DMS53 (cell line): ENCODE measurements at regions not wholly inside any gene's neighbourhood (a gene's known extent, or its start where the extent isn't known, plus 50 kb on each side); places are given as distances from the start of the nearest gene placed in this dataset.
"Not testable (repeated sequence)": the region's sequence is repeated elsewhere in the genome, so short reads cannot be mapped to it uniquely, and the experiment has no call there.

Experiments
- DNase-seq: peaks from one replicate; lab custom pipeline; 2025; lab: John Stamatoyannopoulos, UW

DNA sequence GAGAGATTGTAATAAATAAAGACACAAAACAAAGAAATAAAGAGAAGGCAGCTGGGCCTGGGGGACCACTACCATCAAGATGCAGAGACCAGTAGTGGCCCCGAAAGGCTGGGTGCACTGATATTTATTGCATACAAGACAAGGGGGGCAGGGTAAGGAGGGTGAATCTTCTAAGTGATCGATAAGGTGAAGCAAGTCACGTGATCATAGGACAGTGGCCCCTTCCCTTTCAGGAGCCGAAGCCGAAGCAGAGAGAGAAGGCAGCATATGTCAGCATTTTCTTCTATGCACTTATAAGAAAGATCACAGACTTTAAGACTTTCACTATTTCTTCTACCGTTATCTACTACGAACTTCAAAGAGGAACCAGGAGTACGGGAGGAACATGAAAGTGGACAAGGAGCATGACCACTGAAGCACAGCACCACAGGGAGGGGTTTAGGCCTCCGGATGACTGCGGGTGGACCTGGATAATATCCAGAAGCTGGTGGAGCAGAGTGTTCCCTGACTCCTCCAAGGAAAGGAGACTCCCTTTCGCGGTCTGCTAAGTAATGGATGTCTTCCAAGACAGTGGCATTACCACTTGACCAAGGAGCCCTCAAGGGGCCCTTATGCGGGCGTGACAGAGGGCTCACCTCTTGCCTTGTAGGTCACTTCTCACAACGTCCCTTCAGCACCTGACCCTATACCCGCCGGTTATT is 126.4 kb downstream of the RBM46 start:
- not testable (repeated sequence) for DNase-seq

DNA sequence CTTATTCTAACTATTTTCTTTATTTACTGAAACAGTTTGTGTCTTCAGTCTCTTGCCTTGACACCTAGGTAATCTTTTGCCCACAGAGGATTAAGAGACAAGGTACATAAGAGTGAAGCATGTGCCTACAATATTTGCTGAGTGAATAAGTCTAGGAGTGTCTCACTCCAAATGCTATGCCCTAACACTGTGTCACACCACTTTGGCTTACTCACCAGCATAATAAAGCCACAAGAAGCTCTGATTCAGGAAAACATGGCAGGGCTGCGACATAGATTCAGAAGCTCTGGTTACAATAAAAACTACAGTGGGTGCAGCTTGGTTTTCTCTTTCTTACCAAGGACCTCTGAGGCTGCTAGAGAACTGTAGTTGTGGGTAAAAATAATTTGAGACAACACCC is 127.1 kb downstream of the RBM46 start:
- peak; percentile 45 for DNase-seq

DNA sequence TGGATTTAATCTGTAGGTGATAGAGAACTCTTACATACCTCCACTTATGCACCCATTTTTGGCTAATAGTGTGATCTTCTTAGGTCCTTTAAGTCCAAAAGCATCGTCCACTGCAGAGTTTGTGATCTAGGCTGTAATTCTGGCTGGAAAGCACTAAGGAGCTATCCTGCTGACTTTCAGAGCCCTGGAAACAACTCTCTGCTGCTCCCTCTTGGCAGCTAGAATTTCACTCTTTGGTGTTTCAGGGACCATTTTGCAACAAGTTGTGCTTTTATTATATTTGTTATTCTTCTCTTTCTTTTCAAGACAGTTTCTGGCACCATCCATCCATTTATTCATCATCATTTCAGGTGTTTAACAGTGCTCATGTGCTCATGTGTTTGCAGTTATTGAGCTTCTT is 130.0 kb downstream of the RBM46 start:
- DNase-seq: peak; percentile 35

DNA sequence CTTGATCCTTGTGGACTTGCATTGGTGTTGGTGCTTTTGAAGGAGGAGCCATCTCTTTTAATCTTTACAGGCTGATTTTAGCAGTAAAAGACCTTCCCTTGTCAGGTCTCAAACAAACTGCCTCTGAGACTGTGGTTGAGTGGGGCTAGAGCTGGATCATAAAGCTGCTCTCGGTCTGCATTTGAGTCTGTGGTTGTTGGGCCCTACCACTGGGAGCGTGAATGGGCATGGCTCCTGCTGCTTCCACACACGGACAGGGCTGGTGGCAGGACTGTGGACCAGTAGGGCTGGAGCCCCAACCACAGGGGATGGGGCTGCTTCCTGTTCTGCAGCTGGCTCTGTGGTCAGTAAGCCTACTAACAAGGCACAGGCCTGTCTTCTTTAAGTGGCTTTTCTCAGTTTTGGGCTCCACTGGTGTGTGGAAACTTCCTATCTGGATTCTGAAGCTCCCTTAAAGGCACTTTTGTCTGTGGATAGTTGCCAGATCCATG is 130.6 kb downstream of the RBM46 start:
- DNase-seq: no peak

DNA sequence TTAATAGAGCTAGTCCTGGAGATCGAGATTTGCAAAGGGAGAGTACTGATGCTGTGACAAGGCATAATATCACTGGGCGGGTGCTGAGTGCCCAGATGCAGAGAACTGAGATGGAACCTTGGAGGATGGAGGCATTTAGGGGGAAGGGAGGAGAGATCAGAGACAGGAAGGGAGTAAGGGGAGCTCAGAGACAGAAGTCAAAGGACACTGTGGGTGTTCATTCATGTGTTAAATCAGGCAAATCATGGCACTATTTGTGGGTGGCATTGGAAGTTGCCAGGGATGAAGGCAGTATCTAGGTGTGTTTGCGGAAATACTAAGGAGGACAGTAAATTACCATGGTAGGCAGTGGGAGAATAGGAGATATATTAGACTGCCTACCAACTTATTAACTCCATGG is 135.0 kb downstream of the RBM46 start:
- no peak for DNase-seq

DNA sequence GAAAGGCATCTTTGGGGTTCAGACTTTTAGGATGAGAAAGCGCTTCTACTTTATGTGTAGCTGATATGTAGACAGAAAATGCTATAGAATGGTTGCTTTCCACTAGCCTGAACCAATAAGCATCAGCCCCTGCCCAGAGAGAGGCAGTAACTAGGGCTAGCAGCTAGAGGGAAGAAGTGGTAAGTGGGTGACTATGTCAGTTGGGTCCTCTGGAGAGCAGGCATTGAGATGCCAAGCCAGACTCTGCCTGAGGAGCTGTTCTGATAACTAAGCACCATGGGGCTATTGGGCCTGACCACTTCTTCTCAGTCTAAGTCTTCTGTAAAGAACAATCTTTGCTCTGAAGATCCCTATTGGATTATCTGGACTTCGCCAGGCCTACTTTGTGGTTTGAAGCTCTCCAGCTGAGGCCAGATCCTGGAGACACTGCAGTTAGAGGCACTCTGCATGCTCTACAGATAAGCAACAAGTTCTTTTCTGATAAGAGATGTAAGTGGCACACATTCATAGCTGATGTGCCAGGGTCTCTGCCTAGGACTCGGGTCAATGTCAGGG is 146.1 kb downstream of the RBM46 start:
- DNase-seq: no peak

DNA sequence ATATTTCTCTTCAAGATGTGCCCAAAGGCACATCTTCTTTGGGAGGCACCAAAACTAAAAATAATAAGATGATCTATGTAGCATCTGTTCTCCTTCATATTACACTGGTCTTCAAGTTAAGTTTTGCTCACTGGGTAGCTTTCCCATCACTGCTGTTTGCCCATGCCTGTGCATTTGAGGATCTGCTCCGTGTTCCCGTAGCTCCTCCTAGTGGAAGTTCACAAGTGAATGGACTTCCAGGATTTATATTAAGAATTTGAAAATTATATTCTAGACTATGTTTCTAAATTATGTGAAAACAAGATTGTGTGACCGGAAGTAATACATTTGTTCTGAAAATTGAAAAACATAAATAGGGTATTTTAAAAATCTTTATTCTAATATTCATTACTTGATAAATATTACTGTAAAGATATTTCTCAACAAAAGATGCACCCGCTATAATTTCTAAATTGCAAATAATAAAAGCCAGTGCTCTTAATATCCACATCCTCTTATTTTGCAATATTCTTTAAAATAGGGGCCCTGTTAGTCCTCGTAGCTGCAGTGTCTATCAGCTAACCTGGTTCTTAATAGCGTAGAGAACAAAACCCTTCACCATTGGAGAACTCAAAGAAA is 147.7 kb downstream of the RBM46 start:
- DNase-seq: peak; percentile 74

DNA sequence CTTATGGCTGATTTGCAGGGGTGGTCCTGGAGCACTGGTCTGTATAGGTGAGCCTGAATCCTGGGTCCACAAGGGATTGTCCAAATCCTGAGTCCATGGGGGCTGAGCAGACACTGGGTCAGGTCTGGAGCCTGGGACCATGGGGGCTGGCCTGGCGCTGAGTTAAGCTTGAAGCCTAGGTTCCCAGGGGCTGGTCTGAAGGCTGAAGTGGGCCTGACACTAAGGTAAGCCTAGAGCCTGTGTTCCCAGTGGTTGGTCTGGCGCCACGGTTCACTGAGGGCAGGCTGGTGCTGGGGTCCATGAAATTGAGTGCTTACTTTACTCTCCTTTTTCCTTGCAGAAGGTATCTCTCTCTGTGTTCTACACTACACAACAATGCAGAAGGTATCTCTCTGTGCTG is 155.8 kb downstream of the RBM46 start:
- DNase-seq: no peak

DNA sequence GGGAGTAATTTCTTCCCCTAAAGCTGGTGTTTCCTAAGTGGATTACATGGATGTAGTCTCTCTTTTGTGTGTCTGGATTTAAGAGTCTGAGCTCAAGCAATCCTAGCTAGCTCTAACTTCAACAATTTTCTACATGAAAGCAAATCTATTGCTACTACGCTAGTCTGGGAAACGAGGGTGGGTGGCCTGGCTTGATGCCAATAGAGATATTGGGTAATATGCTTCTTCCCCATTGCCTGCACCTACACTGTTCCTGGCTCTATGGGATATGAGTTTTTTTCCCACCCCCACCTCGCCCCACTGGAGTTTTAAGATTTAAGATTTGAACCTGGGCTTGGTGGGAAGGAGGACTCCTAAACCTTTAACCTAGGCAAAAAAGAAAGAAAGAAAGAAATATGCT is 158.8 kb downstream of the RBM46 start:
- DNase-seq: no peak

DNA sequence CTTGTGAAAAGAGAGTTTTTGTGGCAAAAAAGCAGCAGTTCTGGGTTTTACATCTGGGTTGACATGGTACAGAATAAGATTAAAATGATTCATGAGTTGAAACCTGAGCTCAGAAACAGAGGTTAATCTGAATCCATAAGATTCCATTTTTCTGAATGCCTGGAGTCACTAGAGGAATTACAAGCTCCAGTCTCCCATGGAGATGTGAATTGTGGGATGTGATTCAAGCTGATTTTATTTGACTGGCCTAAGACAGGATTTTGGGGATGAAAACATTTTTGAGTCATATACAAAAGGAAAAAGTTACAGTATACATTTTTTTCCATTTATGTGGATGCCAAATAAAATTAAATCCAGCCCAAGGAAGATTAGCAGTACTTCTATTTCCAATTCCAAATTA is 161.1 kb downstream of the RBM46 start:
- no peak for DNase-seq

DNA sequence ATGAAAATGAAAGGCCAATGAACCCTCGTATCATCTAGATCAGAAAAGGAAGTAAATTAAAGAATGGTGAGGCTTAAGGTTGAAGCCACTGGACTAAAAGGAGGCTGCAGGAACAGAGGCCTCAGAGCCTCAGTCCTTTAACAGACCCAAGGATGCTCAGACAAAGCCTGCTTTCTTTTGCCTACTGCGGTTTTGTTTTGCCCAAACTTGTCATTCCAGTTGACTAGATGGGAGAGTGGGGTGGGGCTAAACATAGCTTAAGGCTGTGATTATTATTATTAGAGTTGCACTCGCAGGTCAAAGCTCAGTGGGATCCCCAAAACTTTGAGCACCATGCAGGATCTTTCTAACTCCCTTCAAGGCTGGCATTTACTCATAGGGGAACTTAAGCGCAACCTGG is 163.9 kb downstream of the RBM46 start:
- DNase-seq: no peak

DNA sequence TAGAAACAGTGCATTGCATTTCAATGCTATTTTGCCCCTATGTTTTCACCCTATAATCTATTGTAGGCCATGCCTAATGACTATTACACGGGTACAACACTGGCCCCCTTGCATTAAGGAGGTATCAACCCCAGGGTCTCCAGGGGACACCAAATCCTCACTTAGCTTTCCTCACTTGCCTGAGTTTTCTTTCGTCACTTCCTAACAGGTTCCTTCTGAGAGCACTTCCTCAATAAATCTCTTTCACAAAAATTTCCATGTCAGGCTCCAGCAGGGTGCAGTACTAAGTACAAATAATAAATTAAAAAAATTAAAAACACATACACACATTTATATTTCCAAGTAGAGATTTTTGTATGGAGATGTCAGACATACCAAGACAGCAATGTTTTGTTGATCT is 165.0 kb downstream of the RBM46 start:
- DNase-seq: no peak

DNA sequence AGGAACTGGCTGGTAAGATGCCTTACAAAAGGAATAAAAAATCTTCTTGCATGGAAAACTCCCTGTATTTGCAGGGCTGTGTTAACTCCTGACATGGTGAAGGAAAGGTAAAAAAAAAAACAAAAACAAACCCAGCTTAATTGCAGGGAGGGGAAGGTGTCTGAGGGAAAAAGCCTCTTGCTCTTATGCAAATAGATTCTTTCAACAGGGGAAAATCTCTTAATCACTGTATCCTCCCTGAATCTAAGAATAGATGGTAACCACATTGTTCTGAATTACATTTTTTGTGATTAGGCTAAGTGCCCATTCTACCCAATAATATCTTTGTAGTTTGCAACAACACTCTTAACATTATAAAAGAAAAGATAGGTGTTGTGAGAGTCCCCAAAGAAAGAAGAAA is 172.6 kb downstream of the RBM46 start:
- DNase-seq: no peak

DNA sequence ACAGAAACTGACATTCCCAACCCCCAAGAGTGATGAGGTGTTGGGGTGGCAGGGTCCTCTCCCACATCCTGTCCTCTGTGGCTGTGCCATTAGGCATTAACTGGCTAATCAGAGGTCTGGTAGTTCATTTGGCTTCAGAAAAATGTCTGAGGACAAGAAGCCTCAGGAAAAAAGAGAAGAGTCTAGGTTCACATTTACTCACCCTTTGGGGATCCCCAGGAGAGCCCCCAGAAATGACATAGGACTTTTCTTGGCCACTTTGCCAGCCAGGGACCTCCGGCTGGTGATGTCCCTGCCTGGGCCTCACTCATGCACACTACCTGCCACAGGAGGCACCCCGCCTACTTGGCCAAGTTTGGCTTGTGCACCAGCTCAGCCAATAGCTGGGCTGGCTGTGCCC is 173.0 kb downstream of the RBM46 start:
- no peak for DNase-seq

DNA sequence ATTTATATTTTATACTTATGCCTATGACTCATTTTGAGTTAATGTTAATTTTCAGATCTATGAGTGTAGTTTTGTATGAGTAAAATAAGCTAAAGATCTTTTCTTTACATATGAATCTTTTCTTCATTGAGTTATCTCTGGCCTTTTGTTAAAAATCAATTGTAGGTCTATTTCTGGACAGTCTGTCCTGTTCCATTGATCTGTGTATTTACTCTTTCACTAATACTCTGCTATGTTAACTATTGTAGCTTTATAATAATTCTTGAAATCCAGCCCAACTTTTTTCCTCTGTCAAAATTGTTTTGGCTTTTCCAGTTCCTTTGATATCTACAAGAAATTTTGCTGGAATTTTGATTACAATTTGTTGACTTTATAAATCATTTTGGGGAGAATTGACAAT is 177.0 kb downstream of the RBM46 start:
- no peak for DNase-seq

DNA sequence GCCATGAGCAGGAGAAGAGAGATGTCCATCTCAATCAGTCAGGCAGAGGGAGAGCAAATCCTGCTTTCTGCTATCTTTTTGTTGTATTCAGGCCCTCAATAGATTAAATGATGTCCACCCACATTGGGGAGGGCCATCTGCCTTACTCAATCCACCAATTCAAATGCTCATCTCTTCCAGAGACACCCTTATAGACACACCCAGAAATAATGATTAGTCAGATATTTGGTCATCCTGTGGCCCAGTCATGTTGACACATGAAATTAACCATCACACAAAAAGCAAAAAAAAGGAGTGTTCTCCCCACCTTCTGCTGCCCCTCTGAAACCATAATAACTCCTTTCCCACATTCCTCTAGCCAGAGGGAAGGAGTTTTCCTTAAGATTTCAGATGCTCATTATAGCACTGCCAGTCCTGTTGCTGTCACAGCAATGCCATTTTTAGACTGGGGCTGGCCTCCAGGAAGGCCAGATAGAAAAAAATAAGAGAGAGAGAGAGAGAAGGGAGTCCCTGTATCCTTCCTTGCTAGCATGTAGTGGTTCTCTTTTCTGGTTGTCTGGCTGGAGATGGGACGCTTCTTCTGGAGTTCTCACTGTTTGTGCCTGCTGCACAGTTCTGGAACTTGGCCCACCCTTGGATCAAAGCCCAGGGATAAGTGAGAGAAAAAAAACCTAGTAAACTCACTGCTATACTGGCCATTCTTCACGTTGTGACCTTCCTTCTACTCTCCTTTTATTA is 177.7 kb downstream of the RBM46 start:
- no peak for DNase-seq

DNA sequence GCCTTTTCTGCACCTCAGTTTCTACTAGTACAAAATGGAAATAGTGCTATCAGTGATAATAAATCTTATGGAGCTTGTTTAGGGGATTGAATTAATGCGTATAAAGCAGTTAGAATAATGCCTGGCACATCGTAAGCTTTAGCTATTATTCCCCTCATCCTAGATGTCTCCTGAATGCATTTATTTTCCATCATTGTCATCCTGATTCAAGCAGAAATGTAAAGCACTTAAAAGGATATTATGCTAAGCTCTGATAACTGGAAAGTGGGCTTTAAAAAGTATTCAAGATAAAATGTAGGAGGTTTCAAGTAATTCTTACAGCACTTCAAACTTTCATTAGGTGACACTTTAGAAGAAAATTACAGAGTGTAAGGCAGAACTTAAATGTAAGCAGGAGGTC is 178.7 kb downstream of the RBM46 start:
- DNase-seq: no peak

DNA sequence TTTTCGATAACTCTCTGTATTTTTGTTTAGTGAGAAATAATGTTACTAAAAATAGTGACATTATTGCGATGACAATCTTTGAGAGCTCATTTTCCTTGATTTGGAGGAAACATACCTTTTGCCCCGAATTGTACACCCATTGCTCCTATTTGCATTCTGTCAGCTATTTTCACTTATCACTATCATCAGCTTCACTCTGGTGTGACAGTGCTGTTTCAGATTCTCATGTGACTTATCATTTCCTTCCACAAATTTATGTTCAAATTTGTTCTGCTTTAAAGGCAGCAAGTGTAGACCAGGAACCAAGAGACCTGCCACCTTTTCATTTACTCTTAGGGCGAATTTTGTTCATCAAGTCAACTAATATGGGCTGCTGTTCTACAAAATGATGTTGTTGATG is 179.4 kb downstream of the RBM46 start:
- DNase-seq: no peak

DNA sequence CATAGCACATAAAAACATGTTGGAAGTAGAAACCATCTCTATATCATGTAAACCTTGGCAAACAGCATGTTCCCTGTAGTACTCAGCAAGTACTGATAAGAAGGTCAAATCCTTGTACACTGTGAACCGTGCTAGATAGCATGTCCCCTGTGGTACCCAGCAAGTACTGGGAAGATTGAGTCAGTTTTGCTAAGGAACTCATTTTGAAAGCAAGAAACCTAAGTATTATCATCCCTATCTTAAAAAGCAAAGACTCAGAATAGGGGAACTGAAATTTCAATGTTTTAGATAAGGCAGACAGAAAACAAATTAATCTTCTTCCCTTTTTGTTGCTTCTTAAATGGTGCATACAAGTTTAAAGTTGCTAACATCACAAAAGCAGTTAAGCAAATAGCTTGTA is 180.2 kb downstream of the RBM46 start:
- DNase-seq: no peak

DNA sequence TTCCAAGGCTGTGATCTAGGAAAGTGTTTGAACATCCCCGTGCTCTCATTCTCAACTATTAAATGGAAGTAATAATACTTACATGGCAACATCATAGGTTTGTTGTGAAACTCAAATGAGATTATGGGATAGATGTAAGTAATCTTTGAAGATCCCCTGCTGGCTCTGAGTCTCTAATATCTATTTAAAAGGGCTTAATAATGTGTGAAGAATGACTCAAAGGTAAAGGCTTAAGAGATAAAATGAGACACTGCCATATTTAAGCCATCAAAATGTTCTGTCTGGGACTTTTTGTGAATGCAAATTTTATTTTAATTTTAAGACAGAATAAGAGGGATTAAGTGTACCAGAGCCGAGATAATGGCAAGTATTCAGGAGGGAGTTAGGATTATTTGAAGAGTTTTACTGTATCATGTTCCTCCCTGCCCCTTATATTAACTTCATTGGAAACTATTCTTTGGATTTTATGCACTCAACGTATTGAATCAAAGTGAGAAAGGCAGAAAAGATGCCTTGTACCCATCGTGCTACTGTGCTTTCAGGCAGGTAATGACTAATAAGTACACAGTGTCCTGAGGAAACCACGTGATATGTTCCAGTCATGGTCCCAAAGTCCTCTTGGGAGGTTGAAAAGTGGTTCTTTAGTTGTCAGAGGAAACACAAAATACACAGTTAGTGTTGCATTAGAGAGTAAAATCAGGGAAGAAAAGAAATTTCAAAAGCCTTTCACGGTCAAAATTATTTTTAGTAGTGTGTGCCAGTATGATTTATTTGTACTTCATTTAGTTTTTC is 192.4 kb downstream of the RBM46 start:
- peak; percentile 8 for DNase-seq

DNA sequence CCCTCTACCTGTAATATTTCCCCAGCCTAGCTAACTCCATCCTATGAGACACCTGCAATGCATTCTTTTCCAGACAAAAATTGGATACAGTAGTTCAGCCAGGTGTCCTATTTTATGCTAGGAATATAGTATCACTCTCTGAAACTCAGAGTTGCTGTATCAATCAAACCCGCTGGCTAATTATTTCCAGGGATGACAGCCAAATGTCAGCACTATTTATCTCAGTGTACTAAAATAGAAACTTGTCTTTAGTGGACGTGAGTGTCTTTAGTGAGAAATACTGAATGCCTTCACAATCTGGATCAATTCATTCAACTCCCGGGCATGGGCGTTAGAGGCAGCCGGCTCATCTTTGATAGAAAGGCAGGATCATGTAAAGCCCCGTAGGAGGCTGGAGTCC is 196.2 kb downstream of the RBM46 start:
- no peak for DNase-seq
